ENCODE measurements at regions not wholly inside any gene's neighbourhood (a gene's known extent, or its start where the extent isn't known, plus 50 kb on each side); places are given as distances from the start of the nearest gene placed in this dataset.

- TF ChIP-seq POLR2AphosphoS5 (IDR thresholded peaks at IDR 0.05) = no peak
- no peak for TF ChIP-seq CTCF (IDR thresholded peaks at IDR 0.05)
- no peak for TF ChIP-seq POLR2A (IDR thresholded peaks at IDR 0.05)
- no peak for TF ChIP-seq EP300 (IDR thresholded peaks at IDR 0.05; ENCODE audit: low read depth)
Measured at GRCh38 chrX:120021927-120022326, 55.6 kb downstream of the RHOXF2B start.

Data from transverse colon (tissue), 4 donors.